Testis (tissue), 2 donors: ENCODE measurements at regions not wholly inside any gene's neighbourhood (a gene's known extent, or its start where the extent isn't known, plus 50 kb on each side); places are given as distances from the start of the nearest gene placed in this dataset.

Experiments
- CTCF ChIP-seq, 3 experiments: fragments of 450-650 bp in 2 of 3; fragments of 200-600 bp in 1 of 3; sonication (generic) in 1 of 3; IDR thresholded peaks; one replicate each; pipeline ENCODE4 v1.5.1; 2016 to 2019; ENCODE audit warnings: antibody characterized with exemption in 3 of 3, mild to moderate bottlenecking in 2 of 3, moderate library complexity in 1 of 3
- POLR2A ChIP-seq: fragments of 450-650 bp; IDR thresholded peaks from one replicate; pipeline ENCODE4 v1.6.1; 2017; ENCODE audit warnings: antibody characterized with exemption, mild to moderate bottlenecking, moderate library complexity

GRCh38 chr5:176180339-176180738 lies 57.9 kb upstream of the SIMC1 start:
- TF ChIP-seq CTCF (IDR thresholded peaks at IDR 0.05) (no peak), POLR2A (no peak)
